Muscle layer of duodenum (tissue), 2 donors: ENCODE measurements at regions not wholly inside any gene's neighbourhood (a gene's known extent, or its start where the extent isn't known, plus 50 kb on each side); places are given as distances from the start of the nearest gene placed in this dataset.

ENCODE experiments used
- H3K27ac ChIP-seq: one replicate; pipeline ENCODE4 v1.7.0; 2013; ENCODE audit warnings: mild to moderate bottlenecking, low read length
- H3K27me3 ChIP-seq: one replicate; pipeline ENCODE4 v1.7.0; 2013; ENCODE audit warnings: low read depth, mild to moderate bottlenecking, control low read depth, low read length
- H3K36me3 ChIP-seq, 2 donors: one replicate each; pipeline ENCODE4 v1.7.0; 2013; ENCODE audit warnings: low read length in 2 of 2, control low read depth in 1 of 2, mild to moderate bottlenecking in 1 of 2; ENCODE audit not compliant: insufficient read depth in 2 of 2, control insufficient read depth in 1 of 2
- H3K4me1 ChIP-seq, 2 donors: one replicate each; pipeline ENCODE4 v1.7.0; 2013; ENCODE audit warnings: low read length in 2 of 2, mild to moderate bottlenecking in 2 of 2, control low read depth in 1 of 2, moderate library complexity in 1 of 2; ENCODE audit not compliant: insufficient read depth in 2 of 2, control insufficient read depth in 1 of 2
- H3K4me3 ChIP-seq, 2 donors: one replicate each; pipeline ENCODE4 v1.7.0; 2013; ENCODE audit warnings: low read length in 2 of 2, low read depth in 1 of 2, mild to moderate bottlenecking in 1 of 2
- H3K9me3 ChIP-seq, 2 donors: one replicate each; pipeline ENCODE4 v1.7.0; 2013; ENCODE audit warnings: low read length in 2 of 2, control low read depth in 1 of 2, mild to moderate bottlenecking in 1 of 2; ENCODE audit not compliant: control insufficient read depth in 1 of 2
- donor health status: healthy.

GRCh38 chr10:28812384-28813372, 135.4 kb downstream of the BAMBI start:
- no peaks in the 10 kb centered on the region for H3K36me3 ChIP-seq
- peaks cover 0 to 5% of the 10 kb centered on the region in 2 donors for H3K4me1 ChIP-seq
- H3K4me3 ChIP-seq = no peak overlapping the region
- no peaks in the 10 kb centered on the region for H3K9me3 ChIP-seq
- H3K27me3 ChIP-seq = no peaks in the 10 kb centered on the region
- no peak overlapping the region for H3K27ac ChIP-seq

DNA sequence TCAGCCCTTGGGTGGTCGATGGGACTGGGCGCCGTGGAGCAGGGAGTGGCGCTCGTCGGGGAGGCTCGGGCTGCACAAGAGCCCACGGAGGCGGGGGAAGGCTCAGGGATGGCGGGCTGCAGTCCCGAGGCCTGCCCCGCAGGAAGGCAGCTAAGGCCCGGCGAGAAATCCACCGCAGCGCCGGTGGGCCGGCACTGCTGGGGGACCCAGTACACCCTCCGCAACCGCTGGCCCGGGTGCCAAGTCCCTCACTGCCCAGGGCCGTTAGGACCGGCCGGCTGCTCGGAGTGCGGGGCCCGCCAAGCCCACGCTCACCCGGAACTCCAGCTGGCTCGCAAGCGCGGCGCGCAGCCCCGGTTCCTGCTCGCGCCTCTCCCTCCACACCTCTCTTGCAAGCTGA, 138.4 kb downstream of the BAMBI start:
- no peaks in the 10 kb centered on the region for H3K9me3 ChIP-seq
- H3K4me3 ChIP-seq = no peak overlapping the region
- no peak overlapping the region for H3K27ac ChIP-seq
- H3K36me3 ChIP-seq = no peaks in the 10 kb centered on the region
- H3K27me3 ChIP-seq = no peaks in the 10 kb centered on the region
- no peaks in the 10 kb centered on the region for H3K4me1 ChIP-seq

DNA sequence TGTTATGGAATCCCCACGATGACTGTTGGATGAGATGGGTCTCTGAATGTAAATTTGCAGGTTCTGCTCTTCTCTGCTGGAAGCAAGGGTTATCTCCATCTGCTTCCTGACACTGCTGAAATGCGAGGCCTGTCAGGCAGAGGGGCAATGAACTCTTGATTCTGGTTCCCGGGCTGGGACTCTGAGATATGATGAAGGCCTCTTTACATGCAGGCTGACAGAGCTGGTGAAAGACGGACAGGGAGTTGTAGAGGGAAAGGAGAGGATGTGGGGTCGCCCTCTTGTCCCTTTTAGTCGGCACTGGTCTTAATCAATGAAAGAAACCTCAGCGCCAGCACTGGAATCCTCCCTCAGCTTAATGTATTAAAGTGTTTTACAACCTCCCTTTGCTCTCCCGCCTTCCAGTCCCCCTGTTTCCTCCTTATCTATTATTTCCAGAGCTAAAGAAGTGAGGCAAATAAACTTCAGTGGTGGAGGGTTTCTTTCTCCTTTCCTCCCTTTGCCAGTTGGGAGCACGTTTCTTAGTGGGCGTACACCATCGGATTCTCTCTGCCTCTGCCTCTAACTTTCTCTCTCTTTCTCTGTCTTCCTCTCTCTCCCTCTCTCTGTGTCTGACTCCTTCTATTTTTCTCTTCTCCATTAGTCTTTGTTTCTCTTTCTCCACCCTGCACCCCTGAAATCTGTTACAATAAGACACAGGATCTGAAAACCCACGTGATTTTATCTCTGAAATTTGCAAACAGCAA, 145.6 kb downstream of the BAMBI start:
- Histone ChIP-seq H3K27me3 (no peaks in the 10 kb centered on the region), H3K4me3 (no peak overlapping the region), H3K9me3 (no peaks in the 10 kb centered on the region), H3K4me1 (no peaks in the 10 kb centered on the region), H3K36me3 (no peaks in the 10 kb centered on the region), H3K27ac (no peak overlapping the region)

DNA sequence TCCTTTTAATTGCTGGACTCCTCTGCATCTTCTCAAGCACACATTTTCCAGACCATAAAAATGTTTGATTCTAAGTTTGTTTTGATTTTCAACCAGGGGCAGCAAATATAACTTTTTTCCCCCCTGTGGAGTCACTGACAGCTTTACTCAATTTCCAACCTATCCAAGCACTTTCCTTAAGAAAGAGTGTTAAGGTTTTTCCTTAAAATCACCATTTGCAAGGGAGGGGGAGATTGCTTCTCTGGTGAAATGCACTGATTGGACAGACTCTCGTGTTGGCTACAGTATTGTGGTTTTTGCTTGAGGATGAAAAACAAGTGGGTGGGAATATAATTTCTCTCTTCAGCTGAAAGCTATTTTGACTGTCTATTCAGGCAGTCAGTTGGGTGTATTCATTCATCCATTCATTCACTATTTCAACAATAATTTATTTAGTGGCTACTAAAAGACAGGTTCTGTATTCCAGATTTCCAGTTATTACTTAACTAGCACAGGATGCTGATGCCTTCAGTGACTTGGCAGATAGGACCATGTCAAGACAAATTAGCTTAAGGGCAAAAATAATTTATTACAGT, 146.3 kb downstream of the BAMBI start:
- Histone ChIP-seq H3K36me3 (no peaks in the 10 kb centered on the region), H3K27ac (no peak overlapping the region), H3K9me3 (no peaks in the 10 kb centered on the region), H3K27me3 (no peaks in the 10 kb centered on the region), H3K4me1 (no peaks in the 10 kb centered on the region), H3K4me3 (no peak overlapping the region)

- Histone ChIP-seq H3K36me3 (no peaks in the 10 kb centered on the region), H3K27me3 (no peaks in the 10 kb centered on the region), H3K9me3 (no peaks in the 10 kb centered on the region), H3K4me1 (no peaks in the 10 kb centered on the region), H3K27ac (no peak overlapping the region), H3K4me3 (no peak overlapping the region)
Observed at GRCh38 chr10:28833313-28833712, 156.0 kb downstream of the BAMBI start.

GRCh38 chr10:28836435-28836743, 159.1 kb downstream of the BAMBI start:
- H3K4me1 ChIP-seq = peaks cover 0 to 3% of the 10 kb centered on the region in 2 donors
- no peak overlapping the region for H3K27ac ChIP-seq
- H3K9me3 ChIP-seq = no peaks in the 10 kb centered on the region
- no peaks in the 10 kb centered on the region for H3K27me3 ChIP-seq
- H3K4me3 ChIP-seq = no peak overlapping the region
- no peaks in the 10 kb centered on the region for H3K36me3 ChIP-seq

GRCh38 chr10:28837613-28838390, 160.5 kb downstream of the BAMBI start:
- no peaks in the 10 kb centered on the region for H3K9me3 ChIP-seq
- H3K4me3 ChIP-seq = no peak overlapping the region
- no peaks in the 10 kb centered on the region for H3K36me3 ChIP-seq
- H3K27me3 ChIP-seq = no peaks in the 10 kb centered on the region
- H3K4me1 ChIP-seq = peaks cover 0 to 8% of the 10 kb centered on the region in 2 donors
- no peak overlapping the region for H3K27ac ChIP-seq

GRCh38 chr10:28838908-28839307, 161.6 kb downstream of the BAMBI start:
- H3K9me3 ChIP-seq = no peaks in the 10 kb centered on the region
- H3K27me3 ChIP-seq = no peaks in the 10 kb centered on the region
- no peaks in the 10 kb centered on the region for H3K36me3 ChIP-seq
- no peak overlapping the region for H3K4me3 ChIP-seq
- H3K27ac ChIP-seq = no peak overlapping the region
- peaks cover 0 to 8% of the 10 kb centered on the region in 2 donors for H3K4me1 ChIP-seq

DNA sequence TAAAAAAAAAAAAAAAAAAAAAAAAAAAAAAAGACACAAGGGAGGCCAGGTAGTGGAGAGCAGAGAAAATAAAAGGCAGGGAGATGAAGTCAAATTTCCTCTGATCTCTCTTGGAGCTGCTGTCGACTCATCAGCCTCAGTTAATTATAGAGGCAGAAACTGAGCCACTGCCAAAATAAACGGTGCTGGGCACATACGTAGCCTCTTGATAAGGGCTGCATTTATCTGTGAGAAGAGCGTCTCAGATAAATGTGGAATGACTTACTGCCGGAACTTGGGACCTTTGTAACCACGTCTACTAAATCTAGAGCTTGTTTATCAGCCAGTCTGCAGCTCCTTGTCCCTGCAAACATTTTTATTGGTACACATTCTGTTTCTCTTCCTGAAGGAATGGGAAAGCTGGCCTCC, 162.3 kb downstream of the BAMBI start:
- Histone ChIP-seq H3K4me3 (no peak overlapping the region), H3K9me3 (peaks cover 0 to 4% of the 10 kb centered on the region in 2 donors), H3K4me1 (peaks cover 0 to 8% of the 10 kb centered on the region in 2 donors), H3K36me3 (no peaks in the 10 kb centered on the region), H3K27me3 (no peaks in the 10 kb centered on the region), H3K27ac (no peak overlapping the region)

GRCh38 chr10:28840202-28840601, 162.9 kb downstream of the BAMBI start:
- Histone ChIP-seq H3K36me3 (no peaks in the 10 kb centered on the region), H3K9me3 (peaks cover 0 to 10% of the 10 kb centered on the region in 2 donors), H3K4me1 (peaks cover 0 to 8% of the 10 kb centered on the region in 2 donors), H3K4me3 (no peak overlapping the region), H3K27ac (no peak overlapping the region), H3K27me3 (no peaks in the 10 kb centered on the region)

DNA sequence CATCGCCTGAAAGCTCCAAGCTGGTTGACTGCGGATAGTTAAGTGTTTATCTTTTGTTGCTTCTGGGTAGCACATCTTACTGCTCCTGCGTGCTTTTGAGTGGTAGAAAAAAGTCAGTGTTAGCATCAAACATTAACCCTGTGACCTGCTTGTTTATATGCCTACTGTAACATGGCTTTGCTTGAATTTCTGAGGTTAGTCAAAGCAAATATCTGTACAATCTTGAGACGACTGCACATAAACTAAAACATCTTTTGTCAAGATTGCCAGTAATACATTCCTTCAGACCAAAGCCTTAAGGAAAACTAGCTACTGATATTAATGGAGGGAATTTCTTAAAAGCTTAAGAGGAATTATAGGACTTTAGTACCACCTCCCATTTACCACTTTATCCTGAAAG, 163.7 kb downstream of the BAMBI start:
- H3K4me1 ChIP-seq = peaks cover 0 to 8% of the 10 kb centered on the region in 2 donors
- no peaks in the 10 kb centered on the region for H3K36me3 ChIP-seq
- H3K4me3 ChIP-seq = no peak overlapping the region
- no peak overlapping the region for H3K27ac ChIP-seq
- H3K27me3 ChIP-seq = no peaks in the 10 kb centered on the region
- H3K9me3 ChIP-seq = peaks cover 0 to 14% of the 10 kb centered on the region in 2 donors
